NB4 (cell line): ENCODE measurements at regions not wholly inside any gene's neighbourhood (a gene's known extent, or its start where the extent isn't known, plus 50 kb on each side); places are given as distances from the start of the nearest gene placed in this dataset.

Experiments
- DNase-seq: peaks from one replicate; pipeline ENCODE4 v3.0.0; 2010; ENCODE audit warnings: low read depth
- H3K4me3 ChIP-seq: one replicate; pipeline ENCODE4 v1.5.1; 2011; ENCODE audit warnings: mild to moderate bottlenecking, low read depth, low read length, moderate library complexity
- CTCF ChIP-seq: IDR thresholded peaks from one replicate; pipeline ENCODE4 v1.5.1; 2012; ENCODE audit warnings: low read depth, low read length
- MYC ChIP-seq: IDR thresholded peaks from 2 replicates; pipeline ENCODE4 v1.6.1; 2011; ENCODE audit warnings: low read depth, low read length
- POLR2A ChIP-seq: IDR thresholded peaks from 2 replicates; pipeline ENCODE4 v1.6.1; 2011; ENCODE audit warnings: mild to moderate bottlenecking; ENCODE audit not compliant: insufficient read length; ENCODE audit errors: extremely low read depth
- TF ChIP-seq, protein P1 (sequence below): IDR thresholded peaks from 2 replicates; pipeline ENCODE4 v1.6.1; 2011; ENCODE audit warnings: low read depth, low read length

DNA sequence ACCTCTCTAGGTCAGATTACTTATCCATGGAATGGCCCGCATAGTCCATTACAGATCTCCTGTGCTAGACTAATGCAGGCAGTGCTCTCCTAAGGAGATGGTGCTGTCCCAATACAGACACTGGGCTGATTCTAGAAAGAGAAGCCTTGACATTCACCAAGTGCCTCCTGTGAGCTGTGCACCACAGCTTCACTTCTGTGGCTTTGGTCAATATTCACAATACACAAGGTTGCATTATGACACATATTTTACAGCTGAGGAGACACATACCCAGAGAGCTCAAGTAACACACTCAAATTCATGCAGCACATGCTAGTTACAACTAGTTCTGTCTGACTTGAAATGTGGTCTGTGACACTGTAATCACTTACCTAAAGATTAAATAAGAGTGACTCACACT, 59.4 kb upstream of the LRRC8B start:
- no peak for TF ChIP-seq CTCF
- TF ChIP-seq, protein P1, sequence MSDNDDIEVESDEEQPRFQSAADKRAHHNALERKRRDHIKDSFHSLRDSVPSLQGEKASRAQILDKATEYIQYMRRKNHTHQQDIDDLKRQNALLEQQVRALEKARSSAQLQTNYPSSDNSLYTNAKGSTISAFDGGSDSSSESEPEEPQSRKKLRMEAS, result peak; percentile 48; the same call in 1 of the 2 replicates
- no peak for TF ChIP-seq POLR2A
- no peak overlapping the region for H3K4me3 ChIP-seq
- DNase-seq, result peak; percentile 67

- peak overlapping the region; percentile 22 for H3K4me3 ChIP-seq
- TF ChIP-seq, protein P1, result peak; percentile 78
- no peak for TF ChIP-seq MYC
- peak; percentile 73 for DNase-seq
These were observed 58.2 kb upstream of the LRRC8B start for GRCh38 chr1:89466307-89466930.

DNA sequence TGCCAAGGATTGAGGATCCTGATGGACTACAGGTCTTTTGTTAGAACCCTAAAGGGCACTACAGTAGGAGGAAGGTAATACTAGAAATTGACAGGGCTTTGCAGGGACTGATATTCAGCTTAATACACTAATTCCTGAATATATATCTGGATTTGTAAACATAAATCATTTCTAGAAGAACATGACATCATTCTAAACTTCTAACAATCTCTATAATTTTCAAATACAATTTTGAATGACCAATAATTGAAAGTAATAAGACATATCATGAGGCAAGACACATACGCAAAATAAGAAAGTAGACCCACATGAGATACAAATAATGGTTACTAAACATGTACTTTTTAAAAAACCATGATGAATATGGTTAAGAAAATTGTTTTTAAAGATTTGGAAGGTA, 52.4 kb upstream of the LRRC8B start:
- DNase-seq, result no peak
- TF ChIP-seq MYC (no peak), POLR2A (no peak), CTCF (no peak)
- TF ChIP-seq, protein P1, result no peak

GRCh38 chr1:89472886-89473417, 51.7 kb upstream of the LRRC8B start:
- TF ChIP-seq MYC (no peak), POLR2A (no peak), CTCF (no peak)
- TF ChIP-seq, protein P1, result no peak
- DNase-seq, result no peak

More for the DNA sequence above, 52.4 kb upstream of the LRRC8B start:
- H3K4me3 ChIP-seq, result no peak overlapping the region

More at GRCh38 chr1:89472886-89473417, 51.7 kb upstream of the LRRC8B start:
- no peak overlapping the region for H3K4me3 ChIP-seq
